Glomerular endothelial cell (primary cell): ENCODE measurements at regions not wholly inside any gene's neighbourhood (a gene's known extent, or its start where the extent isn't known, plus 50 kb on each side); places are given as distances from the start of the nearest gene placed in this dataset.

Experiments used
- DNase-seq: peaks from one replicate; pipeline ENCODE4 v3.0.0-alpha.2; 2011; ENCODE audit warnings: low read depth, low spot score; ENCODE audit errors: extremely low read depth

DNA sequence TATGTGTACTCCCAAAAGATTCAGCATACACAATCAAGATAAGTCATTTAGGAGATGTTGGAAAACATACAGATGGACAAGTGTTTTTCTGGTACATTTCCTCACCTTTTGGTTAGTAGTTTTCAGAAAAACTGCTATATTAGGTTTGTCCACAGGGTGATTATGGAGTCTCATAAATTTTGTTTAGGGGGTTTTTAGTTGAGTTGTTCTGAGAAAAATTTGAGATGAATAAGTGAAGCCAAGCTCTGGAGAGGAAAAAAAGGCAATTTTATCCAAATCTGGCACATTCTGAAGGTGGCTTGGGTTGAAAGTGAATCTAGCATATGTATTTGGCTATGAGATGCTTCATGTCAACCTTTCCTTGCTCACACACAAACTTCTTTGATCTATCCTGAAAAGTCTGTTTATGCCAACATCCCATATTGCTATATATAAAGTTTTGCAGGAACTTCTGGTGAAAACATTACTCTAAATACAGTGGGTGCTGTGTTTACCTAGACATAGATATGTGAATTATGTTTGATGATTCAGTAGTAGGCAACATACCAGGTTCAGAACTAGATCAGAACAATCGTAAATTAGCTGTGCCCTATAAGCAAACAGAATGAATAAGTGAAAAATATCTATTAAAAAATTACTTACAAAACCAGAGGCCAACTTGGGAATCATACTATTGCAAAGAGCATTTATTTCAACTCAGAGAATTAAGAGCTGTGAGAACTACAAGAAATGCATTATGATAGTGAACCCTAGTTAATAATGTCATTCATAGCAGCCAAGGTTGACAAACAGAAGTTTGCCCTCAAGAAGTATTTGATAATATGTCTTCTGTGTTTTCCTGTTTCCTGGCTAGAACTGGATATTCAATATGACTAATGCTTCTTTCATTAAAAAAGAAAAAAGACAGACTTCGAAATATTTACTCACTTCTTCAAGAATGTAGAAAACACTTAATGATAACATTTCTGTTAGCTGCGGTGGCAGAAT lies 552.0 kb downstream of the IRS1 start:
- no peak for DNase-seq

DNA sequence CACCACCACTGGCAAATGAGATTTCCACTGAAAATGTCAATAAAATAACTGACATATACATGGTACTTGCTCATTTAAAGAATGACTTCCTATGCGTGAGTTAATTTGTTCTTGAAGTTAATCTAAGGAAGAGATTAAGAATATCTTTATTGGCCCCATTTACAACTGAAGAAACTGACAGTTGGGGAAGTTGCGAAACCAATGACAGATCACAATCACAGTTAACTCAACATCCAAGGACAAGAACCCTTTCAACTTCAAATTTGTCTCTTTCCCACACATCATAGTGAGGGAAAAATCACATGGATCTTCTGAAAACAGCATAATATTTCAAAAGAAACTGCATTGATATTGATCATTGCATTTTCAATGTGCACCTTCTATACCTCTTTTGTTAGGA lies 565.4 kb downstream of the IRS1 start:
- no peak for DNase-seq

GRCh38 chr2:226233388-226233787 lies 566.2 kb downstream of the IRS1 start:
- no peak for DNase-seq

- no peak for DNase-seq
Observed at GRCh38 chr2:226228080-226228479, 571.5 kb downstream of the IRS1 start.

DNA sequence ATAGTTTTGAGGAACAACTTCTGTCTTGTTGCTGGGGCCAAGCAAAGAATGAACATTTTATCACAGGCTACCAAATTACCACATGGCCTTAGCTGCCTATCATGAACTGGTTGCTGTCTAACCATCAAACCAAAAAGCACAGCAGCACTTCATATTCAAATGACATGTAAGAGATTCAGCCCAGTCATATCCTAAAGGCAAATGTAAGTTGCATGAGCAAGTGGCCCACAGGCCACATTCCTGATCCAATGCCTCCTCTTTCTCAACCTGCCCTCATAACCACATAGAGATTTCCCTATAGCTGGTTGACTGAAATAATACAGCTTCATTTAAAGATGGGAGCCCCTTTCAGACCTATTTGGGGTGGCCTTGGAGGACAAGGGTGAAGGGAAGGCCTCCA lies 572.3 kb downstream of the IRS1 start:
- DNase-seq: no peak

DNA sequence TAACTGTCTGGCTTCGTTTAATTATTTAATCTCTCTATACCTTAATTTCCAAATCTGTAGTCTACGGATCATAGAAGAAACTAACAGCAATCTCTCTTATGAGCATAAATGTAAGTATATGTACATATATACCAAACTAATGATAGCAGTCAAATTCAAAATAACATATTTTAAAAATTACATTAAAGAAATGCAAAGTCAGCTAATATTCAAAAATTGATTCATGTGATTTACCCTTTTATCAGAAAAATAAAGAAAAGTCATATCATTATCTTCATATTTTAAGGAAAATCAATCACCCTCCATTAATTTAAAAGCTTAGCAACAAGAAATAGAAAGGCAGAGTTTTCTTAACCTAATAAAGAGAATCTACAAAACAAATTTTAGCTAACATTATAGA lies 575.9 kb downstream of the IRS1 start:
- DNase-seq: no peak

GRCh38 chr2:226220511-226220910 lies 579.1 kb downstream of the IRS1 start:
- no peak for DNase-seq

- DNase-seq: no peak
Observed at GRCh38 chr2:226217191-226217590, 582.4 kb downstream of the IRS1 start.

- no peak for DNase-seq
Observed at GRCh38 chr2:226216575-226216974, 583.0 kb downstream of the IRS1 start.

DNA sequence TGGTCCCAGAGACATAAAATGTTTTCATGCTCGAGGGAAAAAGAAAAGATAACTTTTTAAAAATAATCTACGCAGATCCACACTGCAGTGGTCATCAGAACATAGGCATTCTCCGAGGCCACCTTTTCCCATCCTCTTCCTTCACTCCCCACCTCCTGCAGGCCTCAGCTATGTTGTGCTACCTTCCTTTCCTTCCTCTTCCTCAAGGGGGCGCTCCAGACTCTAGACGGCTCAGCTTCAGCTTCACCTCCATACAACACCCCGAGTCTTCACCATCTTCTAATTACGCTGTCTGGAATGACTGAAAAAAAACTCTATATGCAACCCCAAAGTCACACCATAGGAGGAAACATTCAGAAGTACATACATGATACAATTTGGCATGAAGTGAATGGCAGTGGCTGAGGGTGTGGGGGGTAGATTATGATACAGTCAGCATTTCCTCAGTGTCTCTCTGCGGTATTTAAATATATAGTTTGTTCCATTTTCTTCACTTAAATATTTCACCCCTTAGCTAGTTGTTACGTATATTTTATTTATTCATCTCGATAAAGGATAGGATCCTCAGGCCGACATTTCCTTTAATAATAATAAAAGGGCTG lies 583.6 kb downstream of the IRS1 start:
- DNase-seq: no peak

GRCh38 chr2:226213717-226214116 lies 585.9 kb downstream of the IRS1 start:
- no peak for DNase-seq

DNA sequence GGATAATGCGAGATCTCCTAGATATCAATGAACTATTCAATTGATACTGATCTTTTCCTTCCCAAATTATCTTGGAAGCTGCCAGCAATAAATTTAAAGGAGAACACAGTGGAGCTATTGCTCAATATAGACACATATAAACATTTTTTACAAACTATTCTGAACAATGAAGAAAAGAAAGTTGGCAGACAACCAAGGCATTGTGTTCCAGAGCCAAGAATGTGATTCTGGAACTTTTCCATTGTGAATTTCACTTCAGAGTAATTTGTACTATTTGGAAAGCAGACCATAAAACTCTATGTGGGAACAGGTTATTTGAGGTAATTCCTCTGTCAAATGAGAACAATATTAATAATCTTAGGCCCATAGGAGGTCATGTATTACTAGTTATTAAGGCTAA lies 588.2 kb downstream of the IRS1 start:
- no peak for DNase-seq

- DNase-seq: no peak
Observed at GRCh38 chr2:226208726-226209125, 590.9 kb downstream of the IRS1 start.

DNA sequence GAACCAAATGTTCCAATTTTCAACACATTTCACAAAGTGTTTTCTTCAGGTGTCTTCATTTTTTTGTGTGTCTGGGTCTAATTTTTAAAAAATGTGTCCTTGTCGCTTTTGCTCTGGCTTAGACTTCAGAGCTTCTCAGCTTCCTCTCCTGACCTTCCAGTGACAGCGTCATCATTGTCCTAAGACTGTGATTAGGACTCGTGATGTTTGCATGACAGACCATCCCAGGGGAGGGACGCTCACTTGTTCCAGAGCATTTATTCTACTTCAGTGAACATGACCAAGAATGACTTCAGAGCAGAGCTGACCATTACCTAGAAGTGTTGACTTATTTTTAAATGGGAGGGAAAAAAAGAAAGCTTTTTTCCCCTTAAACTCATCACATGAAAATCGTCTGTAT lies 591.9 kb downstream of the IRS1 start:
- no peak for DNase-seq

GRCh38 chr2:226199555-226199954 lies 600.1 kb downstream of the IRS1 start:
- DNase-seq: no peak

DNA sequence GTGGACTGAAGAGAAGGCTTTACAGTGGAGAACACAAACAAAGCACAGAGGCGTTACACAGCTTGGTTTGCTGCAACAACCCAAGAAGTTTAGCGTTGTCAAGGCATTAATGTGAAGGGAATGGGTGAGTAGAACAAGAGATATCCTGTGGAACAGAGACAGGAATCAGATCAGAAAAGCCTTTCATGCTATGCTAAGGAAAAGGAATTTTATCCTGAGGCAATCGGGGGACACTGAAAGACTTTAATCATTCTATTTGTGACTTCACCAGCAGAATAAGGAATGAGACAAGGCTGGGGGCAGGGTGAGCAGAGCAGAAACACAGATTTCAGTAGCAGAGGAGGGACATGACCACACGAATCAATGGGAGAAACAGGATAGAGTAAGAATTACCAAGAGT lies 600.7 kb downstream of the IRS1 start:
- DNase-seq: no peak

DNA sequence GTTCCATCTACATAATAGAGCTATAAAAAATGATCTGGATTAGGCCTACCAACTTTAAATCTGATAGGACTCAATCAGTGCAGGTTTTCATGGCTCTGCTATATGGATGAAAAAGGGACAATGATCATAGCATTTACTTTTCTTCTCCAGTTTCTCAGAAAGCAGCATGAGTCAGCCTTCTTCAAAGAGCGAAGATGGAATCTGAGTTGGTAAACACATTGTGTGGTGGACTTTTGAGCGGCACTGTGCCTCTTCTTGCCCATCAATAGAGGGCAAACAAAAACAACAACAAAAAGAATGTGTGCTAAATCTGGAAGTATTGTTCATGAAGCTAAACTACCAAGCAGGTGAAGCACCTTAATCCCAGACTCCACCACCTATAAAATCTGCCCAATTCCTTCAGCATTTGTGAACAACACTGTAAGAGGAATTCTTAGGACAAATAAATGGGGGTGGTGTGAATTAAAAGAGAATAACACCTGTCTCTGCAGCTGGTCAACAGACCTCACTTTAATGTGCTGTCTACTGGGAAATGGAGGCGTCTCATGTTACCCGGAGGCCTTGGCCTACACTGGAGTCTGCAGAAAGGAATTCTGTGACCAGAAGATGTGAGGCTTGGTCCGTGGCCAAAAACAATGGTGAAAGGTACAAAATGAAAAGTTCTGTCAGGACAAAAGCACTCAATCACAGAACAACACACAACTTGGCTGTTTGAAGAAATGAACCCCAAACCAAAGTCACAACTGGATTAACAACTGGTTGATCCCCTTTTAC lies 609.0 kb downstream of the IRS1 start:
- DNase-seq: no peak

- no peak for DNase-seq
Observed at GRCh38 chr2:226189061-226189460, 610.6 kb downstream of the IRS1 start.

DNA sequence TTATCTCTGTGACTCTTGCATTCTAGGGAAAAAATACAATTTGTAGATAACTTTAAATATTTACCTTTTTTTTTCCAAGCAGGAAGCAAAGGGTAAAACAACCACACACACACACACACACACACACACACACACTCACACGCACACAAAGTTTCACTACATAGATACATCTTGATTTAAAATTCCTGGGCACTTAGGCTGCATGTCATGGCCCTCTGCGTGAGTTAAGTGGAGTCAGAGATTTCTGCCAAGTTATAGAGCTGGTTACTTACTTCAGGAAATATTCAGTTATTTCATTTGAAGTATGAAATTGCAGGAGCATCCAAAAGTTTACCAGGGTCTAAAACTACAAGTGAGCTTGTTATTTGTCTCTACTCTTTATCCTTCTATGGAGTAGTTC lies 612.0 kb downstream of the IRS1 start:
- DNase-seq: no peak

DNA sequence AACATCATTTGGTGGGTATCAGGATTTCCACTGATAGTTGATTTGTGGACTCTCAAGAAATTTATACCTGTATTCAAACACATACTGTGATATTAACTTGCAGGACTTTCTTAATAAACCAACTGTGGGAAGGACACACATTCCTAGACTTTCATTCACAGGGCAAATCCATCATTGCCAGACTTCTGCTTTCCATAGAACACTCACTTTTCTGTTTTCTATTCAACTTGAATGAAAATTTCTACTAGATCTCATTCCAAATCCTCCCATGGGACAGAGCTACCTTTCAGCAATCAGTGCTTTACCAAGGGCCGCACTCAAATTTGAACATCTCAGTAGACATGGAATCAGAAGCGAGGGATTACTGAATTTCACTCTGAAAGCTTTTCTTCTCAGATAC lies 612.5 kb downstream of the IRS1 start:
- DNase-seq: no peak

DNA sequence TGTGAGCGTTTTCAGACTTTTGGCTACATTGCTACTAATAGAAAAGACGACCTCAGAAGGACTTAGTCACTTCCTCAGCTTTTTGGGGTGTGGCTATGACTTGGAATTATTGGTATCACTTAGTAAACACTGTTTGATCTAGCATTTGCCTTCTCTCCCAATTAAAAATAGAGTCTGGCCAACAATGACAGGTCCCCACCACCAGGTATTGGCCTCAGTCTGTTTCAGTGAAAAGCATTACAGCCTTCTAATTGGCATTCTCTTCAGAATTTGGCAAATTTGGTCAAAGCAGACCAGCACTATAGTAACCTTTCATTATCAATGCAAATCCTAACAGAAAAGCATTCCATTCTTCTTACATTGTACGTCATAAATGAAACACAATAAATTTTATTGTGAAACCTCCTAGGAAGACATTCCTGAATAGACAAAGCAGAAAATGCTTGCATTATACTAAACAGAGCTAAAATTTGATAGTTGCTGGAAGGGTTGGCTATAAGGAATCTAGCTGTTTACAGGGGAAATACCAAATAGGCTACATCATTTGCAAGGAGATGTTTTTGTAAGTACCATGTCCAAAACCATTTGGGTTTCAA lies 613.9 kb downstream of the IRS1 start:
- DNase-seq: no peak
